HL-60 (cell line): ENCODE measurements at regions not wholly inside any gene's neighbourhood (a gene's known extent, or its start where the extent isn't known, plus 50 kb on each side); places are given as distances from the start of the nearest gene placed in this dataset.

Experiments
- DNase-seq, 2 experiments: peaks; one replicate each; pipeline ENCODE4 v3.0.0-alpha.2; 2010 to 2020; ENCODE audit warnings: low read depth in 1 of 2, low spot score in 1 of 2
- H3K27ac ChIP-seq: fragments of 250-450 bp; sonication (Bioruptor Pico); replicated peaks from 2 replicates; pipeline ENCODE4 v1.5.1; 2020; ENCODE audit warnings: mild to moderate bottlenecking, moderate library complexity
- H3K27me3 ChIP-seq: fragments of 250-450 bp; sonication (Bioruptor Pico); 2 replicates; pipeline ENCODE4 v1.5.1; 2021; ENCODE audit warnings: mild to moderate bottlenecking, moderate library complexity; ENCODE audit not compliant: insufficient read depth, poor library complexity, severe bottlenecking
- H3K4me3 ChIP-seq: replicated peaks from 2 replicates; pipeline ENCODE4 v1.5.1; 2011; ENCODE audit warnings: mild to moderate bottlenecking, control low read depth, low read length; ENCODE audit not compliant: insufficient read depth
- CTCF ChIP-seq: IDR thresholded peaks from one replicate; pipeline ENCODE4 v1.5.1; 2011; ENCODE audit warnings: low read length, control low read depth, inconsistent platforms; ENCODE audit not compliant: insufficient read depth
- GABPA ChIP-seq: IDR thresholded peaks from 2 replicates; pipeline ENCODE4 v1.6.1; 2012; ENCODE audit warnings: low read depth
- POLR2AphosphoS5 ChIP-seq: IDR thresholded peaks from 2 replicates; pipeline ENCODE4 v1.6.1; 2012; ENCODE audit warnings: low read depth
- REST ChIP-seq: IDR thresholded peaks from 2 replicates; pipeline ENCODE4 v1.6.1; 2012; ENCODE audit warnings: low read depth; ENCODE audit not compliant: insufficient replicate concordance
- SPI1 ChIP-seq: IDR thresholded peaks from 2 replicates; pipeline ENCODE4 v1.6.1; 2012; ENCODE audit warnings: low read depth, mild to moderate bottlenecking, borderline replicate concordance

- no peaks in the 10 kb centered on the region for H3K27me3 ChIP-seq
- DNase-seq, result no peak
- no peak overlapping the region for H3K4me3 ChIP-seq
- H3K27ac ChIP-seq, result no peak overlapping the region
- no peak for TF ChIP-seq REST
- no peak for TF ChIP-seq GABPA
- no peak for TF ChIP-seq SPI1
- no peak for TF ChIP-seq POLR2AphosphoS5
- TF ChIP-seq CTCF, result no peak
These were observed 103.6 kb downstream of the RMI2 start for GRCh38 chr16:11448796-11449416.

GRCh38 chr16:11449716-11450115 lies 104.5 kb downstream of the RMI2 start:
- no peak overlapping the region for H3K27ac ChIP-seq
- no peak for DNase-seq
- TF ChIP-seq SPI1 (no peak), REST (no peak), CTCF (no peak), GABPA (no peak), POLR2AphosphoS5 (no peak)
- no peak overlapping the region for H3K4me3 ChIP-seq
- H3K27me3 ChIP-seq, result no peaks in the 10 kb centered on the region

- H3K27ac ChIP-seq, result no peak overlapping the region
- DNase-seq, result no peak
- TF ChIP-seq POLR2AphosphoS5 (no peak), CTCF (no peak), GABPA (no peak), REST (no peak), SPI1 (no peak)
- no peaks in the 10 kb centered on the region for H3K27me3 ChIP-seq
- H3K4me3 ChIP-seq, result no peak overlapping the region
These were observed 104.9 kb downstream of the RMI2 start for GRCh38 chr16:11450136-11450535.
